GM12875 (cell line): ENCODE measurements at regions not wholly inside any gene's neighbourhood (a gene's known extent, or its start where the extent isn't known, plus 50 kb on each side); places are given as distances from the start of the nearest gene placed in this dataset.

Experiments used
- H3K4me3 ChIP-seq: one replicate; pipeline ENCODE4 v1.5.1; 2011; ENCODE audit warnings: low read depth, low read length, control low read depth
- TF ChIP-seq, protein P1 (sequence below): IDR thresholded peaks from 2 replicates; pipeline ENCODE4 v1.5.1; 2011; ENCODE audit warnings: low read depth, mild to moderate bottlenecking, control low read depth, inconsistent platforms, low read length, moderate library complexity, borderline replicate concordance; ENCODE audit not compliant: insufficient read depth

DNA sequence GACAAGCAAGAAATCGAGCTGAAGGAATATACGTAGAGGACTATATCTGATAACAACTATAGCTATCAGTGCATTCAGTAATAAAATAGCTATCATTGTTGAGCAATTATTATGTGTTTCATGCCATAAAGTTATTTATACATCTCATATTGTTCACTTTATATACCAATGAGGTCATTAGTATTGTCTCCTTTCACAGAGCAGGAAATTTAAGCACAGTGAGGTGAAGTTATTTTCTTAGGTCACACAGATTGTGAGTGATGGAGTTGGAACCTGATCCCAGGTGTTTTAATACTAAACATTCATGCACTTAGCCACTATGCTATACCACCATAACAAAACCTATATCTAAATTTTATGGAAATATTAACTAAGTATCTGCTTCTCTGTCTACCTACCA, 180.5 kb upstream of the DPYD start:
- no peak overlapping the region for H3K4me3 ChIP-seq
- TF ChIP-seq, protein P1, sequence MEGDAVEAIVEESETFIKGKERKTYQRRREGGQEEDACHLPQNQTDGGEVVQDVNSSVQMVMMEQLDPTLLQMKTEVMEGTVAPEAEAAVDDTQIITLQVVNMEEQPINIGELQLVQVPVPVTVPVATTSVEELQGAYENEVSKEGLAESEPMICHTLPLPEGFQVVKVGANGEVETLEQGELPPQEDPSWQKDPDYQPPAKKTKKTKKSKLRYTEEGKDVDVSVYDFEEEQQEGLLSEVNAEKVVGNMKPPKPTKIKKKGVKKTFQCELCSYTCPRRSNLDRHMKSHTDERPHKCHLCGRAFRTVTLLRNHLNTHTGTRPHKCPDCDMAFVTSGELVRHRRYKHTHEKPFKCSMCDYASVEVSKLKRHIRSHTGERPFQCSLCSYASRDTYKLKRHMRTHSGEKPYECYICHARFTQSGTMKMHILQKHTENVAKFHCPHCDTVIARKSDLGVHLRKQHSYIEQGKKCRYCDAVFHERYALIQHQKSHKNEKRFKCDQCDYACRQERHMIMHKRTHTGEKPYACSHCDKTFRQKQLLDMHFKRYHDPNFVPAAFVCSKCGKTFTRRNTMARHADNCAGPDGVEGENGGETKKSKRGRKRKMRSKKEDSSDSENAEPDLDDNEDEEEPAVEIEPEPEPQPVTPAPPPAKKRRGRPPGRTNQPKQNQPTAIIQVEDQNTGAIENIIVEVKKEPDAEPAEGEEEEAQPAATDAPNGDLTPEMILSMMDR = no peak

DNA sequence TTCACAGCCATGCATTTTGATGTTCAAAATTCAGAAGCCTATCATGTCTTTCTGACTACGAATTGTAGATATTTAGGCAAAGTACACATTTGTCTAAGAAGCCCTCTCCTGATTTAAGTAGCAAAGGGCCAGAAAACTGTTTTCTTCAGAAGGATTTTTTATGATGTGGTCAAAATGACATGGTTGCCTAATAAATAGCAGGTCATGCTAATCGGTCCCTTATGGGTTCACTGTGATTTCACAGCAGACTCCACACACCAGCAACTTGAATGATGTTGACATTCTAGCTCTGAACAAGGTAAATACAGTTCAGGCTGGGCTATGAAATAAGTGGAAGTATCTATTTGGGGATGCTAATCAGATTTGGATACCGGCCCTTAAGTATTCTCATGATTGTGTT, 178.7 kb upstream of the DPYD start:
- TF ChIP-seq, protein P1 = no peak
- no peak overlapping the region for H3K4me3 ChIP-seq

DNA sequence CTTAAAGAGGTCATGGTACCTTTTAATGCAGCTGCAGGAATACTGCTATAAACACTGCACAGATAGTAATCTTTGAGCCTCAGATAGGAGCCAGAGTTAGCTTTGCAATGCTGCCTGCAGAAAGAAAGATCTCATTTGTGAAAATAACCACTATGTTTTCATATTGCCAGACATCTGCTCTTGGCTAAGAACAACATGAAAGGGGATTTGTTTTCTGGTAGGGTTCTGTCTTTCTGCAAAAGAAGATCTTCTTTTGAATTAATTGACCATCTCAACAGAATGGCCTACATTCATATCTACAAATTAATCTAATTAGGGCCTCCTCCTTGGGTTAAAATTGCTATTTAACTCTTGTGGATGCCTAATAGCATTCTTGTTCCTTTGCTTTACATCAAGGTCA, 177.6 kb upstream of the DPYD start:
- TF ChIP-seq, protein P1 = no peak
- H3K4me3 ChIP-seq = no peak overlapping the region

DNA sequence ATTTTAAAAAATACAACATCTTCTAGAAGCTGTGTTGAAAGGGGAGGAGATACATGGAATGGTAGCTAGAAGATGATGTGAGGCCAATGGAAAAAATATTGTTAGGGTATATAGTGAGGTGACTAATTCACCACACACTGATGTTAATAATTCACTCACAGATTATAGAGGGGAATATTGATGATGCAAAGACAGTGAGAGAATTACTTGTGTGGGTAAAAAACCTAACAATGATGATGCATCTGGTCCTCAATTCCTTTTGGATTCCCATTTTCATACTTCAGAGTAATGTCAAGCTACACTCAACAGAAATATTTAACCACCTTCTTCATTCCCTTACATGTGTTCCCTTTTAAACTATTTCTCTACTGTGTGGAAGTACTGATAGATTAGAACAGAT, 169.5 kb upstream of the DPYD start:
- TF ChIP-seq, protein P1 = no peak
- no peak overlapping the region for H3K4me3 ChIP-seq

DNA sequence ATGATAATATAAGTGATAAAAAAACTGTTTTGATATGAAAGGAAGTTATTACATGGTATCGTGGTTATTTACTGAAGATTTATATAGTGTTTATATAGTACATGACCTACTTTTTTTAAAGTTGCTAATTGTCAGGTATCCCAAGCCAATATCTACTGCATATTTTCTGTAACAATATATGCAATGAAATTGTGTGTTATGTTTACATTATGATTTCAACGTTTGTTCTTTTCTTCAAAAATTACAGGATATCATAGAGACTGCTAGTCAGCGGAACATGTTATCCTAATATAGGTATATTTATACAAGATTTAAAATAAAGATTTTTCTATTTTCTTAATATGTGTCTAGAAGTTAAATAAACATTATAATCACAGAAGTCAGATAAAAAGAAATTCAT, 167.5 kb upstream of the DPYD start:
- TF ChIP-seq, protein P1 = no peak
- no peak overlapping the region for H3K4me3 ChIP-seq

DNA sequence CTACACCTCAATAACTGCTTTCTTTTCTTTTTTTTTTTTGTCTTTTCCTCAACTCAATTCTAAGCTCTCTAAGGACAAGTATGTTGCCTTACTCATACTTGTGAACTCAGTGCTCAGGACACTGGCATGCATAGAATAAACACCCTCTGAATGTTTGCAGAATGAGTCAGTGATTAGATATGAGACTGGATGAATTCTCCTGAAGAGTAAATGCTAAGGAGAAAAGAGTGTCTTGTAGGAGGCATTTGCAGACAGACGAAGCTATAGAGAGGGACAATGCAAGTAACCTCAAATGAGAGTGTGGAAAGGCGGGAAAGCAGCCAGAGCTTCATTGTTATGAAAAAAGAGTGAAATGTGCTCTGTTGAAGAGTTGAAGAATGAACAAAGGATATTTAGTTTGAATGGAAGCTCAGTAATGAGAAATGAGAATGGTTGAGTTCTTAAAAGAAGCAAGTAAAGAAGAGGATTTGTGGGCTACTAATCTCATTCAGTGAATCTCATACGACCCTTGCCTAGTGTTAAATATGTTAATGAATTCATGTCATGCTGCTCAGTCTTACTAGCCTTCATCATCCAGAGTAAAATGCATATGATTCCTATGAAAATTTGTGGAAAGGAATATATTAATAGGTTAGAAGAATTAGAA, 166.1 kb upstream of the DPYD start:
- H3K4me3 ChIP-seq = no peak overlapping the region

DNA sequence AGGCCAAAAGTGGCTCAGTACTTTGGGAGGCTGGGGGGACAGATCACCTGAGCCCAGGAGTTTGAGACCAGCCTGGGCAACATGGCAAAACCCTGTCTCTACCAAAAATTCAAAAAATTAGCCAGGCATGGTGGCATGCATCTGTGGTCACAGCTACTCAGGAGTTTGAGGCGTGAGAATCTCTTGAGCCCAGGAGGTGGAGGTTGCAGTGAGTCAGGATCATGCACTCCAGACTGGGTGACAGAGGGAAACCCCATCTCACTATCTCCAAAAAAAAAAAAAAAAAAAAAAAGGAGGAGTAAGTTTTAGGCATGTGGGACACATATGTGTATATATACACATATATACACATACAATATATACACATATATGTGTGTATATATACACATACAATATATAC, 165.3 kb upstream of the DPYD start:
- H3K4me3 ChIP-seq = no peak overlapping the region
- TF ChIP-seq, protein P1 = no peak

More for the DNA sequence above, 166.1 kb upstream of the DPYD start:
- TF ChIP-seq, protein P1 = no peak
